ENCODE measurements at regions not wholly inside any gene's neighbourhood (a gene's known extent, or its start where the extent isn't known, plus 50 kb on each side); places are given as distances from the start of the nearest gene placed in this dataset.

DNA sequence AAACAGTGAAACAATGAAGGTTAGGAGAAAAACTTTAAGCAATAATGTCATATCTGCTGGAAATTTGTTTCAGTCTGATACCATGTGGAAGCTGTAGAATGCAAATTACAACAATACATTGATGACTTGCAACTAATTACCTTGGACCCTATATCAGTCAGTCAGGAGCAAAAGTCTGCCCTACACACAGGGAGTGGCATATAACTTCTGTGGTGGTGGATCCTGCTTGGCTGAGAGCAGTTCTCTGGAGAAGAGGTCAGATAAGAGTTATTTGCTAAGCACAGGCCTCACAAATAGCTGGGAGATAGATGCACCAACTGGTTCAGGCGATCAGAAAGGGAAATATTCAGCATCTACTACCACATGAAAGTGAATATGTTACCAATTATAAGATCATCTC lies 1364.6 kb upstream of the EPHA6 start:
- no peaks in the 10 kb centered on the region for H3K4me1 ChIP-seq (ENCODE audit: insufficient read depth, low read length)
- no peaks in the 10 kb centered on the region for H3K36me3 ChIP-seq (ENCODE audit: insufficient read depth, low read length)
- H3K4me3 ChIP-seq (ENCODE audit: low read depth in 1 of 2, low read length in 2 of 2), result no peak overlapping the region
- H3K9me3 ChIP-seq (ENCODE audit: low read length), result no peaks in the 10 kb centered on the region
- H3K27me3 ChIP-seq (ENCODE audit: control insufficient read depth in 1 of 2, insufficient read depth in 2 of 2, low read length in 2 of 2), result no peaks in the 10 kb centered on the region
- H3K9ac ChIP-seq (ENCODE audit: low read length), result no peak overlapping the region
- H3K27ac ChIP-seq (ENCODE audit: low read depth, low read length), result no peak overlapping the region

DNA sequence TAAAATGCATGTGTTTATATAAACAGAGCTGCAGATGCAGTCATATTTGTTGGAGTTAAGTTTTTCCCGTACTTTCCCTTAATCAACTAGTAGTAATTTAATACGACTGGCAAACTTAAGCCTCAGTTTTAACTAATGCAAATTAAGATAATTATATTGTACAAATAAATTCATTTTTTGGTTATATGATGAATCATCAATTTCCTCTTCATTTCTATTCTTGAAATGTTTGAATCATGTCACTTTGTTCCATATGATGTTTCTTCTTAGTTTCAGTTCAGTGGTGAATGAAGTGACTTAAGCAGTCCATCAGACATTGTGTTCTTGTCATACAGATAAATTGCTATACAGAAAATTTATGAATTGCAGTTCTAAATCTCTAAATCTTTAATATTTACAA lies 1361.2 kb upstream of the EPHA6 start:
- H3K27ac ChIP-seq (ENCODE audit: low read depth, low read length), result no peak overlapping the region
- no peak overlapping the region for H3K9ac ChIP-seq (ENCODE audit: low read length)
- H3K9me3 ChIP-seq (ENCODE audit: low read length), result no peaks in the 10 kb centered on the region
- H3K4me1 ChIP-seq (ENCODE audit: insufficient read depth, low read length), result no peaks in the 10 kb centered on the region
- H3K27me3 ChIP-seq (ENCODE audit: control insufficient read depth in 1 of 2, insufficient read depth in 2 of 2, low read length in 2 of 2), result no peaks in the 10 kb centered on the region
- no peak overlapping the region for H3K4me3 ChIP-seq (ENCODE audit: low read depth in 1 of 2, low read length in 2 of 2)
- no peaks in the 10 kb centered on the region for H3K36me3 ChIP-seq (ENCODE audit: insufficient read depth, low read length)

DNA sequence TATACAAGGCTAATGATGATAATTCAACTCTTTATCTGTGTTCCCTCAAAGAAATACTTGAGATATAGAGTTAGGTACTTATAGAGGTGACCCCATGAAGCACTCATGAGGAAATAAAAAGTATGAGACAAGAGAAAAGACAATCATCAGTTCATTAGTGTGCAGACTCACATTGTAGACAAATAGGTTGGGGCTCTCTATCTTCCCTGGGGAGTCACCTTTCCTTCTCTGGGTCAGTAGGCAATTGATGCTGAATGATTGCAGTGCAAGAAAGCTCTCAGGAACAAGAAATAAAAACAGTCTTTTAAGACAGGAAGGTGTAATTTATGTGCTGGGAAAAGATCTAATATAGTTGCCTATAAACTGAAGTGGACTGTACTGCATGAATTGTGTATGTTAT lies 1357.6 kb upstream of the EPHA6 start:
- no peaks in the 10 kb centered on the region for H3K36me3 ChIP-seq (ENCODE audit: insufficient read depth, low read length)
- H3K9ac ChIP-seq (ENCODE audit: low read length), result no peak overlapping the region
- no peaks in the 10 kb centered on the region for H3K27me3 ChIP-seq (ENCODE audit: control insufficient read depth in 1 of 2, insufficient read depth in 2 of 2, low read length in 2 of 2)
- H3K27ac ChIP-seq (ENCODE audit: low read depth, low read length), result no peak overlapping the region
- no peak overlapping the region for H3K4me3 ChIP-seq (ENCODE audit: low read depth in 1 of 2, low read length in 2 of 2)
- H3K9me3 ChIP-seq (ENCODE audit: low read length), result no peaks in the 10 kb centered on the region
- H3K4me1 ChIP-seq (ENCODE audit: insufficient read depth, low read length), result no peaks in the 10 kb centered on the region

DNA sequence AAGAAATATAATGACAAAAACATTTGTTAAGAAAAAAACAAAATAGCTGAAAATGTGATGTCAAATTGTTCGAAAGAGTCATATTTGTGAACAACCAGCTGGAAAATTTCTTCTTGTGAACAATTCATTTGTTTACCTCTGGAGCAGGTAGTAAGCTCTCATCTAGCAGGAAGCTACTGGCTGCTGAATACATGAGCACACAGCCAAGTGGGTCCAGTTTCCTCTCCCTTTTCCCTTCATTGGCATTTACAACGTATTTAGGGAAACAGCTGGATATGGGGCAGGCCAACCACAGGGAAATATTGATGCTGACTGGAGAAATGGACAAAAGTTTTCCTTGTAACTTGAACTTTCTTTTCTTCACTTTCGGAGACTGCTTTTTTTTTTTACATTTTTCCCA lies 1354.7 kb upstream of the EPHA6 start:
- no peaks in the 10 kb centered on the region for H3K9me3 ChIP-seq (ENCODE audit: low read length)
- H3K27ac ChIP-seq (ENCODE audit: low read depth, low read length), result no peak overlapping the region
- H3K27me3 ChIP-seq (ENCODE audit: control insufficient read depth in 1 of 2, insufficient read depth in 2 of 2, low read length in 2 of 2), result no peaks in the 10 kb centered on the region
- no peak overlapping the region for H3K4me3 ChIP-seq (ENCODE audit: low read depth in 1 of 2, low read length in 2 of 2)
- H3K36me3 ChIP-seq (ENCODE audit: insufficient read depth, low read length), result no peaks in the 10 kb centered on the region
- H3K4me1 ChIP-seq (ENCODE audit: insufficient read depth, low read length), result no peaks in the 10 kb centered on the region
- H3K9ac ChIP-seq (ENCODE audit: low read length), result no peak overlapping the region

GRCh38 chr3:95460274-95460673 lies 1354.1 kb upstream of the EPHA6 start:
- Histone ChIP-seq H3K4me1 (ENCODE audit: insufficient read depth, low read length) (no peaks in the 10 kb centered on the region), H3K9me3 (ENCODE audit: low read length) (no peaks in the 10 kb centered on the region), H3K9ac (ENCODE audit: low read length) (no peak overlapping the region), H3K4me3 (ENCODE audit: low read depth in 1 of 2, low read length in 2 of 2) (no peak overlapping the region), H3K27me3 (ENCODE audit: control insufficient read depth in 1 of 2, insufficient read depth in 2 of 2, low read length in 2 of 2) (no peaks in the 10 kb centered on the region), H3K36me3 (ENCODE audit: insufficient read depth, low read length) (no peaks in the 10 kb centered on the region), H3K27ac (ENCODE audit: low read depth, low read length) (no peak overlapping the region)

GRCh38 chr3:95462161-95462560 lies 1352.2 kb upstream of the EPHA6 start:
- Histone ChIP-seq H3K27ac (ENCODE audit: low read depth, low read length) (no peak overlapping the region), H3K9me3 (ENCODE audit: low read length) (no peaks in the 10 kb centered on the region)

GRCh38 chr3:95464346-95464745 lies 1350.0 kb upstream of the EPHA6 start:
- no peak overlapping the region for H3K4me3 ChIP-seq (ENCODE audit: low read depth in 1 of 2, low read length in 2 of 2)
- H3K4me1 ChIP-seq (ENCODE audit: insufficient read depth, low read length), result no peaks in the 10 kb centered on the region
- H3K9me3 ChIP-seq (ENCODE audit: low read length), result no peaks in the 10 kb centered on the region
- no peaks in the 10 kb centered on the region for H3K27me3 ChIP-seq (ENCODE audit: control insufficient read depth in 1 of 2, insufficient read depth in 2 of 2, low read length in 2 of 2)
- H3K27ac ChIP-seq (ENCODE audit: low read depth, low read length), result no peak overlapping the region
- no peaks in the 10 kb centered on the region for H3K36me3 ChIP-seq (ENCODE audit: insufficient read depth, low read length)
- H3K9ac ChIP-seq (ENCODE audit: low read length), result no peak overlapping the region

More at GRCh38 chr3:95462161-95462560, 1352.2 kb upstream of the EPHA6 start:
- Histone ChIP-seq H3K36me3 (ENCODE audit: insufficient read depth, low read length) (no peaks in the 10 kb centered on the region), H3K4me3 (ENCODE audit: low read depth in 1 of 2, low read length in 2 of 2) (no peak overlapping the region), H3K4me1 (ENCODE audit: insufficient read depth, low read length) (no peaks in the 10 kb centered on the region), H3K27me3 (ENCODE audit: control insufficient read depth in 1 of 2, insufficient read depth in 2 of 2, low read length in 2 of 2) (no peaks in the 10 kb centered on the region), H3K9ac (ENCODE audit: low read length) (no peak overlapping the region)

GRCh38 chr3:95468331-95468730 lies 1346.1 kb upstream of the EPHA6 start:
- H3K9ac ChIP-seq (ENCODE audit: low read length), result no peak overlapping the region
- H3K4me3 ChIP-seq (ENCODE audit: low read depth in 1 of 2, low read length in 2 of 2), result no peak overlapping the region
- no peaks in the 10 kb centered on the region for H3K36me3 ChIP-seq (ENCODE audit: insufficient read depth, low read length)
- no peaks in the 10 kb centered on the region for H3K27me3 ChIP-seq (ENCODE audit: control insufficient read depth in 1 of 2, insufficient read depth in 2 of 2, low read length in 2 of 2)
- no peaks in the 10 kb centered on the region for H3K9me3 ChIP-seq (ENCODE audit: low read length)
- H3K27ac ChIP-seq (ENCODE audit: low read depth, low read length), result no peak overlapping the region
- H3K4me1 ChIP-seq (ENCODE audit: insufficient read depth, low read length), result no peaks in the 10 kb centered on the region

DNA sequence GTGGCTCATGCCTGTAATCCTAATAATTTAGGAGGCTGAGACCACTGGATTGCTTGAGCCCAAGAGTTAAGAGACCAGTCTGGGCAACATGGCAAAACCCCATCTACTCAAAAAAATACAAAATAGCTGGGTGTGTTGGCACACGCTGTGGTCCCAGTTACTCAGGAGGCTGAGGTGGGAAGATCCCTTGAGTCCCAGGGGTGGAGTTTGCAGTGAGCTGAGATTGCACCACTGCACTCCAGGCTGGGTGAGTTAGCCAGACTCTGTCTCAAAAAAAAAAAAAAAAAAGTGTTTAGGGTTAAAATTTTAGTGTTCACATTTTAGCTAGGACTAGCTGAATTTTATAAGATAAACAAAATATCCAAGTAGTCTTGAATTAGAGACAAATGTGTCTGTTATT lies 1340.1 kb upstream of the EPHA6 start:
- Histone ChIP-seq H3K9ac (ENCODE audit: low read length) (no peak overlapping the region), H3K27ac (ENCODE audit: low read depth, low read length) (no peak overlapping the region), H3K36me3 (ENCODE audit: insufficient read depth, low read length) (no peaks in the 10 kb centered on the region), H3K4me1 (ENCODE audit: insufficient read depth, low read length) (no peaks in the 10 kb centered on the region), H3K4me3 (ENCODE audit: low read depth in 1 of 2, low read length in 2 of 2) (no peak overlapping the region), H3K27me3 (ENCODE audit: control insufficient read depth in 1 of 2, insufficient read depth in 2 of 2, low read length in 2 of 2) (no peaks in the 10 kb centered on the region), H3K9me3 (ENCODE audit: low read length) (no peaks in the 10 kb centered on the region)

GRCh38 chr3:95476534-95476933 lies 1337.9 kb upstream of the EPHA6 start:
- no peak overlapping the region for H3K9ac ChIP-seq (ENCODE audit: low read length)
- no peak overlapping the region for H3K4me3 ChIP-seq (ENCODE audit: low read depth in 1 of 2, low read length in 2 of 2)
- H3K27ac ChIP-seq (ENCODE audit: low read depth, low read length), result no peak overlapping the region
- no peaks in the 10 kb centered on the region for H3K36me3 ChIP-seq (ENCODE audit: insufficient read depth, low read length)
- H3K27me3 ChIP-seq (ENCODE audit: control insufficient read depth in 1 of 2, insufficient read depth in 2 of 2, low read length in 2 of 2), result no peaks in the 10 kb centered on the region
- H3K4me1 ChIP-seq (ENCODE audit: insufficient read depth, low read length), result no peaks in the 10 kb centered on the region
- no peaks in the 10 kb centered on the region for H3K9me3 ChIP-seq (ENCODE audit: low read length)

GRCh38 chr3:95506174-95506573 lies 1308.2 kb upstream of the EPHA6 start:
- no peaks in the 10 kb centered on the region for H3K4me1 ChIP-seq (ENCODE audit: insufficient read depth, low read length)
- H3K9ac ChIP-seq (ENCODE audit: low read length), result no peak overlapping the region
- no peaks in the 10 kb centered on the region for H3K9me3 ChIP-seq (ENCODE audit: low read length)
- no peaks in the 10 kb centered on the region for H3K36me3 ChIP-seq (ENCODE audit: insufficient read depth, low read length)
- no peaks in the 10 kb centered on the region for H3K27me3 ChIP-seq (ENCODE audit: control insufficient read depth in 1 of 2, insufficient read depth in 2 of 2, low read length in 2 of 2)
- H3K4me3 ChIP-seq (ENCODE audit: low read depth in 1 of 2, low read length in 2 of 2), result no peak overlapping the region
- no peak overlapping the region for H3K27ac ChIP-seq (ENCODE audit: low read depth, low read length)

DNA sequence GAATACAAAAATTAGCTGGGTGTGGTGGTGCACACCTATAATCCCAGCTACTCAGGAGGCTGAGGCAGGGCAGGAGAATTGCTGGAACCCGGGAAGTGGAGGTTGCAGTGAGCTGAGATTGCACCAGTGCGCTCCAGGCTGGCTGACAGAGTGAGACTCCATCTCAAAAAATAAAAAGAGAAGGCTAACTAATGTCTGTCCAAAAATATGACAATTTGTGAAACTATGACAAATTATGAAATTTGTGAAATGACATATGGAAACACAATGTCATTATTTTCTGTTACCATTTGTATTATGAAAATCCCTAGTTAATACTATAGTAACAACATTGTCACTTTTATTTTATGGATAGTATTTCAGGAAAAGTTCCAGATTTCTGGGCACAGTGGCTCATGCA lies 1306.3 kb upstream of the EPHA6 start:
- Histone ChIP-seq H3K4me3 (ENCODE audit: low read depth in 1 of 2, low read length in 2 of 2) (no peak overlapping the region), H3K9me3 (ENCODE audit: low read length) (no peaks in the 10 kb centered on the region), H3K36me3 (ENCODE audit: insufficient read depth, low read length) (no peaks in the 10 kb centered on the region), H3K4me1 (ENCODE audit: insufficient read depth, low read length) (no peaks in the 10 kb centered on the region), H3K27me3 (ENCODE audit: control insufficient read depth in 1 of 2, insufficient read depth in 2 of 2, low read length in 2 of 2) (no peaks in the 10 kb centered on the region), H3K27ac (ENCODE audit: low read depth, low read length) (no peak overlapping the region), H3K9ac (ENCODE audit: low read length) (no peak overlapping the region)

All from muscle layer of colon (tissue), 2 donors.